ENCODE measurements at regions not wholly inside any gene's neighbourhood (a gene's known extent, or its start where the extent isn't known, plus 50 kb on each side); places are given as distances from the start of the nearest gene placed in this dataset.

DNA sequence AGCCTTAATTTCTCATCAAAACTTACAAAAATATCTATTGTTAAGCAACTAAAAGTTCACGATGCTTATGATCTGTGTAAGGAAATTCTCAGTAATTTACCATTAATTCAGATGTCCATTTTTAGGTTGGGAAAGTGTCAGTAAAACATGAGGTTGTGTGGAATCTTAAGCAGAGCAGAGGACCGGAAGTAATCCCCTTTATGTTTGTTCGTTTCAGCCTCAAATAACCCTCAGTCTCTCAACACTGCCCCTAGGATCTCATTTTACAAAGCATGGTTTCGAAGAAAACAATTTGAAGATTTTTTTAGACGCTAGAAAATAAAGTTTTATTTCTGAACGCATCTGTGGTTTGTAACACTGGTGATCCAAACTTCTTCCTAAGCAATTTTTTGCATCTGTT, 504.2 kb downstream of the MAT2B start:
- TF ChIP-seq, protein P1, sequence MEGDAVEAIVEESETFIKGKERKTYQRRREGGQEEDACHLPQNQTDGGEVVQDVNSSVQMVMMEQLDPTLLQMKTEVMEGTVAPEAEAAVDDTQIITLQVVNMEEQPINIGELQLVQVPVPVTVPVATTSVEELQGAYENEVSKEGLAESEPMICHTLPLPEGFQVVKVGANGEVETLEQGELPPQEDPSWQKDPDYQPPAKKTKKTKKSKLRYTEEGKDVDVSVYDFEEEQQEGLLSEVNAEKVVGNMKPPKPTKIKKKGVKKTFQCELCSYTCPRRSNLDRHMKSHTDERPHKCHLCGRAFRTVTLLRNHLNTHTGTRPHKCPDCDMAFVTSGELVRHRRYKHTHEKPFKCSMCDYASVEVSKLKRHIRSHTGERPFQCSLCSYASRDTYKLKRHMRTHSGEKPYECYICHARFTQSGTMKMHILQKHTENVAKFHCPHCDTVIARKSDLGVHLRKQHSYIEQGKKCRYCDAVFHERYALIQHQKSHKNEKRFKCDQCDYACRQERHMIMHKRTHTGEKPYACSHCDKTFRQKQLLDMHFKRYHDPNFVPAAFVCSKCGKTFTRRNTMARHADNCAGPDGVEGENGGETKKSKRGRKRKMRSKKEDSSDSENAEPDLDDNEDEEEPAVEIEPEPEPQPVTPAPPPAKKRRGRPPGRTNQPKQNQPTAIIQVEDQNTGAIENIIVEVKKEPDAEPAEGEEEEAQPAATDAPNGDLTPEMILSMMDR (optimal IDR thresholded peaks at IDR 0.05 in 1 of 3, IDR thresholded peaks at IDR 0.05 in 1 of 3, conservative IDR thresholded peaks at IDR 0.05 in 1 of 3; ENCODE audit: extremely low read depth in 1 of 3, insufficient read depth in 2 of 3, low read length in 3 of 3): no peak
- TF ChIP-seq EZH2 (IDR thresholded peaks at IDR 0.05; ENCODE audit: low read length): no peak

Measured in keratinocyte (primary cell).